ENCODE measurements at regions not wholly inside any gene's neighbourhood (a gene's known extent, or its start where the extent isn't known, plus 50 kb on each side); places are given as distances from the start of the nearest gene placed in this dataset.

DNA sequence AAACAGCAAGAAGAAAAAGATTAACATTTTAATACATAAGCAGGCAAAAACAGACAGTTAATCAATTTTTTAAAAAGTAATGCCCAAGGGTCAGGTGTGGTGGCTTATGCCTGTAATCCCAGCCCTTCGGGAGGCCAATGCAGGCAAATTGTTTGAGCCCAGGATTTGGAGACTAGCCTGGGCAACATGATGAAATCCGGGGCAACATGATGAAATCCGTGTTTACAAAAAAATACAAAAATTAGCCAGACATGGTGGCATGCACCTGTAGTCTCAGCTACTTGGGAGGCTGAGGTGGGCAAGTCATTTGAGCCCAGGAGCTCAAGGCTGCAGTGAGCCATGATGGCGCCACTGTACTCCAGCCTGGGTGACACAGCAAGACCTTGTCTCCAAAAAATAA lies 94.1 kb upstream of the DST start (continued):
- no peak for TF ChIP-seq ZIK1 (CRISPR knock-in tag; IDR thresholded peaks at IDR 0.05; ENCODE audit: borderline replicate concordance, low read depth)
- TF ChIP-seq, protein P1, sequence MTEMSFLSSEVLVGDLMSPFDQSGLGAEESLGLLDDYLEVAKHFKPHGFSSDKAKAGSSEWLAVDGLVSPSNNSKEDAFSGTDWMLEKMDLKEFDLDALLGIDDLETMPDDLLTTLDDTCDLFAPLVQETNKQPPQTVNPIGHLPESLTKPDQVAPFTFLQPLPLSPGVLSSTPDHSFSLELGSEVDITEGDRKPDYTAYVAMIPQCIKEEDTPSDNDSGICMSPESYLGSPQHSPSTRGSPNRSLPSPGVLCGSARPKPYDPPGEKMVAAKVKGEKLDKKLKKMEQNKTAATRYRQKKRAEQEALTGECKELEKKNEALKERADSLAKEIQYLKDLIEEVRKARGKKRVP (CRISPR knock-in tag; IDR thresholded peaks at IDR 0.05), result peak; percentile 24 to 87; a peak in 2 of 4 replicates
- no peak for TF ChIP-seq FOXA3 (CRISPR knock-in tag; IDR thresholded peaks at IDR 0.05)
- TF ChIP-seq PRPF4 (IDR thresholded peaks at IDR 0.05; ENCODE audit: low read depth, low read length, poor library complexity, severe bottlenecking), result no peak
- no peak for TF ChIP-seq DNMT3B (CRISPR knock-in tag; conservative IDR thresholded peaks at IDR 0.05)
- no peak for TF ChIP-seq PREB (CRISPR knock-in tag; IDR thresholded peaks at IDR 0.05)
- no peak for TF ChIP-seq ZKSCAN1 (IDR thresholded peaks at IDR 0.05; ENCODE audit: low read length)
- no peak for TF ChIP-seq KDM3A (CRISPR knock-in tag; IDR thresholded peaks at IDR 0.05; ENCODE audit: low read depth)
- TF ChIP-seq ZNF460 (CRISPR knock-in tag; IDR thresholded peaks at IDR 0.05; ENCODE audit: borderline replicate concordance), result peak; percentile 52; the same call in 1 of the 2 replicates
- TF ChIP-seq ZNF564 (CRISPR knock-in tag; IDR thresholded peaks at IDR 0.05), result no peak
- TF ChIP-seq, protein P2, sequence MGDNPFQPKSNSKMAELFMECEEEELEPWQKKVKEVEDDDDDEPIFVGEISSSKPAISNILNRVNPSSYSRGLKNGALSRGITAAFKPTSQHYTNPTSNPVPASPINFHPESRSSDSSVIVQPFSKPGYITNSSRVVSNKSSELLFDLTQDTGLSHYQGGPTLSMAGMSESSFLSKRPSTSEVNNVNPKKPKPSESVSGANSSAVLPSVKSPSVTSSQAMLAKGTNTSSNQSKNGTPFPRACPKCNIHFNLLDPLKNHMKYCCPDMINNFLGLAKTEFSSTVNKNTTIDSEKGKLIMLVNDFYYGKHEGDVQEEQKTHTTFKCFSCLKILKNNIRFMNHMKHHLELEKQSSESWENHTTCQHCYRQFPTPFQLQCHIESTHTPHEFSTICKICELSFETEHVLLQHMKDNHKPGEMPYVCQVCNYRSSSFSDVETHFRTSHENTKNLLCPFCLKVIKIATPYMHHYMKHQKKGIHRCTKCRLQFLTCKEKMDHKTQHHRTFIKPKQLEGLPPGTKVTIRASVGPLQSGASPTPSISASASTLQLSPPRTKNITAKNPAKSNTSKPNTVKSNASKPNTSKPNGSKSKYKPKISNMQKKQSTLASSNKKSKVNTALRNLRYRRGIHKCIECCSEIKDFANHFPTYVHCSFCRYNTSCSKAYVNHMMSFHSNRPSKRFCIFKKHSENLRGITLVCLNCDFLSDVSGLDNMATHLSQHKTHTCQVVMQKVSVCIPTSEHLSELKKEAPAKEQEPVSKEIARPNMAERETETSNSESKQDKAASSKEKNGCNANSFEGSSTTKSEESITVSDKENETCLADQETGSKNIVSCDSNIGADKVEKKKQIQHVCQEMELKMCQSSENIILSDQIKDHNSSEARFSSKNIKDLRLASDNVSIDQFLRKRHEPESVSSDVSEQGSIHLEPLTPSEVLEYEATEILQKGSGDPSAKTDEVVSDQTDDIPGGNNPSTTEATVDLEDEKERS (CRISPR knock-in tag; IDR thresholded peaks at IDR 0.05), result no peak
- no peak for TF ChIP-seq KAT2B (IDR thresholded peaks at IDR 0.05; ENCODE audit: borderline replicate concordance, low read depth, low read length)
- no peak for TF ChIP-seq ZNF607 (CRISPR knock-in tag; IDR thresholded peaks at IDR 0.05; ENCODE audit: borderline replicate concordance)
- 0 out of 2 replicates have a peak, but pooled peaks have one; percentile 1 for TF ChIP-seq ATF7 (IDR thresholded peaks at IDR 0.05)
- no peak for TF ChIP-seq ATF7 (CRISPR knock-in tag; IDR thresholded peaks at IDR 0.05)
- peak; percentile 76 for TF ChIP-seq ZMYM4 (CRISPR knock-in tag; IDR thresholded peaks at IDR 0.05)
- peak; percentile 77 for TF ChIP-seq CEBPB (IDR thresholded peaks at IDR 0.05; ENCODE audit: borderline replicate concordance, low read depth, low read length)
- TF ChIP-seq NFYB (CRISPR knock-in tag; IDR thresholded peaks at IDR 0.05), result no peak
- TF ChIP-seq, protein P3, sequence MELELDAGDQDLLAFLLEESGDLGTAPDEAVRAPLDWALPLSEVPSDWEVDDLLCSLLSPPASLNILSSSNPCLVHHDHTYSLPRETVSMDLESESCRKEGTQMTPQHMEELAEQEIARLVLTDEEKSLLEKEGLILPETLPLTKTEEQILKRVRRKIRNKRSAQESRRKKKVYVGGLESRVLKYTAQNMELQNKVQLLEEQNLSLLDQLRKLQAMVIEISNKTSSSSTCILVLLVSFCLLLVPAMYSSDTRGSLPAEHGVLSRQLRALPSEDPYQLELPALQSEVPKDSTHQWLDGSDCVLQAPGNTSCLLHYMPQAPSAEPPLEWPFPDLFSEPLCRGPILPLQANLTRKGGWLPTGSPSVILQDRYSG (CRISPR knock-in tag; IDR thresholded peaks at IDR 0.05), result no peak
- no peak for TF ChIP-seq TFAP4 (IDR thresholded peaks at IDR 0.05; ENCODE audit: borderline replicate concordance, low read depth)
- TF ChIP-seq JUN (CRISPR knock-in tag; IDR thresholded peaks at IDR 0.05), result no peak

Measured in HepG2 (cell line).